GM13976 (cell line): ENCODE measurements at regions not wholly inside any gene's neighbourhood (a gene's known extent, or its start where the extent isn't known, plus 50 kb on each side); places are given as distances from the start of the nearest gene placed in this dataset.

Experiments used
- DNase-seq: peaks from one replicate; pipeline ENCODE4 v3.0.0; 2012; ENCODE audit warnings: low spot score
- CTCF ChIP-seq: IDR thresholded peaks from 2 replicates; pipeline ENCODE4 v1.5.1; 2012; ENCODE audit warnings: borderline replicate concordance, mild to moderate bottlenecking; ENCODE audit not compliant: insufficient read depth; ENCODE audit errors: extremely low read depth, missing control alignments, control extremely low read depth
- in situ Hi-C: fragments of 300-500 bp; cut with MboI; formaldehyde crosslinking; loops from one replicate; pipeline ENCODE4 v1.12.0; 2022; ENCODE audit warnings: low sequenced_read_pairs, mixed read lengths, inconsistent platforms; ENCODE audit not compliant: unreplicated experiment

GRCh38 chr16:9594047-9594446, 502.6 kb downstream of the HAPSTR1 start:
- in situ Hi-C loops, result no loop called here
- DNase-seq, result no peak
- TF ChIP-seq CTCF, result no peak

- no peak for DNase-seq
- TF ChIP-seq CTCF, result no peak
- in situ Hi-C loops, result no loop called here
These were observed 503.5 kb downstream of the HAPSTR1 start for GRCh38 chr16:9594946-9595345.

GRCh38 chr16:9595393-9595792, 503.9 kb downstream of the HAPSTR1 start:
- no peak for TF ChIP-seq CTCF
- DNase-seq, result no peak
- in situ Hi-C loops, result no loop called here

GRCh38 chr16:9596788-9597187, 505.3 kb downstream of the HAPSTR1 start:
- DNase-seq, result no peak
- no peak for TF ChIP-seq CTCF
- in situ Hi-C loops, result no loop called here

- no peak for TF ChIP-seq CTCF
- in situ Hi-C loops, result no loop called here
- no peak for DNase-seq
These were observed 506.7 kb downstream of the HAPSTR1 start for GRCh38 chr16:9597967-9598730.

- TF ChIP-seq CTCF, result no peak
- no peak for DNase-seq
- in situ Hi-C loops, result no loop called here
These were observed 507.3 kb downstream of the HAPSTR1 start for GRCh38 chr16:9598731-9599083.

- TF ChIP-seq CTCF, result no peak
- in situ Hi-C loops, result no loop called here
- no peak for DNase-seq
These were observed 508.1 kb downstream of the HAPSTR1 start for GRCh38 chr16:9599415-9600120.
